Peyer's patch (tissue), 4 donors: ENCODE measurements at regions not wholly inside any gene's neighbourhood (a gene's known extent, or its start where the extent isn't known, plus 50 kb on each side); places are given as distances from the start of the nearest gene placed in this dataset.
A peak's percentile ranks its signal among the peaks of the same experiment; 100 is the strongest.
"Not testable (repeated sequence)": the region's sequence is repeated elsewhere in the genome, so short reads cannot be mapped to it uniquely, and the experiment has no call there.

Experiments used
- DNase-seq, 3 donors: peaks; one replicate each; pipeline ENCODE4 v3.0.0-alpha.2; 2017 to 2019
- H3K27ac ChIP-seq, 4 donors: fragments of 200-600 bp; sonication (generic); one replicate each; pipeline ENCODE4 v1.5.1; 2016 to 2019
- H3K27me3 ChIP-seq, 2 donors: fragments of 200-600 bp; sonication (generic); one replicate each; pipeline ENCODE4 v1.5.1; 2019
- H3K36me3 ChIP-seq, 3 donors: fragments of 200-600 bp; sonication (generic); one replicate each; pipeline ENCODE4 v1.5.1; 2016 to 2019
- H3K4me1 ChIP-seq, 4 donors: fragments of 200-600 bp; sonication (generic); one replicate each; pipeline ENCODE4 v1.5.1; 2016 to 2019
- H3K4me3 ChIP-seq, 4 donors: fragments of 200-600 bp; sonication (generic); 1 replicate in 3 of 4; 2 replicates in 1 of 4; pipeline ENCODE4 v1.5.1; 2016 to 2019; ENCODE audit warnings: mild to moderate bottlenecking in 1 of 4
- H3K9me3 ChIP-seq, 4 donors: fragments of 200-600 bp; sonication (generic); one replicate each; pipeline ENCODE4 v1.5.1; 2016 to 2019; ENCODE audit warnings: mild to moderate bottlenecking in 1 of 4
- POLR2A ChIP-seq, 2 donors: fragments of 450-650 bp; IDR thresholded peaks; one replicate each; pipeline ENCODE4 v1.5.1; 2017; ENCODE audit warnings: antibody characterized with exemption in 2 of 2, mild to moderate bottlenecking in 2 of 2, moderate library complexity in 2 of 2
- TF ChIP-seq, protein P1 (sequence below), 6 experiments: fragments of 450-650 bp in 4 of 6; fragments of 200-600 bp in 2 of 6; sonication (generic) in 1 of 6; IDR thresholded peaks; one replicate each; pipeline ENCODE4 v1.5.1; 2017 to 2019; ENCODE audit warnings: antibody characterized with exemption in 6 of 6, mild to moderate bottlenecking in 3 of 6, moderate library complexity in 1 of 6

DNA sequence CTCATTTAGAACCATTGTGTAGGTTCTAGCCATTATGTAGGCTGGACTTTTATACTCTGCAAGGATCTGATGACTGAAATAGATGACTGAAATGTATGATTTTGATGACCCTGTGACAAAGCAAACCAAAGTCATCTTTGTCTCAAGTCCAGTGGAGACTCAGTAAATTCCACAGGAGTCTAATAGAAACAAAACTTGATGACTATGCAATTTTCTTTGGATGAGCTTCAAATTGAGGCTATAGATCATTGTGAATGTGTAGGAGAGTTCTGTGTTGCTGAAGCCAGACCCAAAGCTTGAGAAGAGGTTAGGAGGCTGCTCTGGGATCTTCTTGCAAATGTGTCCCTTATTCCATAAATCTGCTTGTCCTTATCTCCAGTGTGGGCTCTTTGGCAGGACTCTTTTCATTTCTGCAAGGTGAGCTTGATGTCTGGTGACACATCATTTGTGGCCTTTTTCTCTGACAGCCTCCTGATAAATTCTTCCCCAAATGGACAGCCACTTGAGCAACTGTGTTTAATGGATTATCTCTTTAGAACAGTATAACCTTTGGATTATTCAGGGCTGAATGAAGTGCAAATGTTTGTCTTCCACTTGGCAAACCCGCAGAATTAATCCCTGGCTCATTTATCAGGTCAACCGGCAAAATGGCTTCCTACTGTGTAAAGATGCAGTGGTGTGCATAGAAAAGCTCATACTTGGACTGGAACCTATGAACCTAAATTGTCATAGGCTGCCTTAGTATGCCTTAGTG is 235.1 kb upstream of the ANKH start:
- Histone ChIP-seq H3K27ac (no peak overlapping the region), H3K4me3 (no peak overlapping the region), H3K4me1 (no peaks in the 10 kb centered on the region), H3K9me3 (no peaks in the 10 kb centered on the region), H3K27me3 (no peaks in the 10 kb centered on the region), H3K36me3 (no peaks in the 10 kb centered on the region)
- no peak for TF ChIP-seq POLR2A (IDR thresholded peaks at IDR 0.05)
- DNase-seq: no peak

DNA sequence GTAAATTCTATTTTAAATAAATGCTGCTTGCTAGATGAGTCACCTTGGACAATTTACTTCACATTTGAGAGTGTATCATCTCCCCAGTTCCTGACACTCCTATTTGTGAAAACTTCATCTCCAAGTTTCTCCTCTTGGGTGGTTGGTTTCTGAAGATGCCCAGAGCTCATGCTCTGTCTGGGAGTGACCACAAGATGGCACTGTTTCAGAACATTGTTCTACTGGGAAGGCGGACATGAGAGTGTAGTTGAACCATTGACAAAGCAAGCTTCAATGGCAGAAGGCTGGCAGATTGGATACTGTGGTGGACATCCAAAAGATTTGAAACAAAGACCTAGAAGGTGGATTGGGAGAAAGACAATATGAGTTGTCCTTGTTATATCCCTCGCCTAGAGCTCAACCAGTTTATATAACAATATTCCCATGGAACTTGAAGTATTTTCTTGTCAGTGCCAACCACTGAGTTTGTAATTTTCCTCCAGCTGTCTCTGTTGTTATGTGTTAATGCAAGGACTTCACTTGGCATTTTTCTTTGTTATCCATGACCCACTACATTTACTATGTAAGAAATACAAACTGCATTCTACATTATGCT is 234.3 kb upstream of the ANKH start:
- DNase-seq: peak in 1 of 3 donors; percentile 51
- TF ChIP-seq POLR2A (IDR thresholded peaks at IDR 0.05): no peak
- TF ChIP-seq, protein P1, sequence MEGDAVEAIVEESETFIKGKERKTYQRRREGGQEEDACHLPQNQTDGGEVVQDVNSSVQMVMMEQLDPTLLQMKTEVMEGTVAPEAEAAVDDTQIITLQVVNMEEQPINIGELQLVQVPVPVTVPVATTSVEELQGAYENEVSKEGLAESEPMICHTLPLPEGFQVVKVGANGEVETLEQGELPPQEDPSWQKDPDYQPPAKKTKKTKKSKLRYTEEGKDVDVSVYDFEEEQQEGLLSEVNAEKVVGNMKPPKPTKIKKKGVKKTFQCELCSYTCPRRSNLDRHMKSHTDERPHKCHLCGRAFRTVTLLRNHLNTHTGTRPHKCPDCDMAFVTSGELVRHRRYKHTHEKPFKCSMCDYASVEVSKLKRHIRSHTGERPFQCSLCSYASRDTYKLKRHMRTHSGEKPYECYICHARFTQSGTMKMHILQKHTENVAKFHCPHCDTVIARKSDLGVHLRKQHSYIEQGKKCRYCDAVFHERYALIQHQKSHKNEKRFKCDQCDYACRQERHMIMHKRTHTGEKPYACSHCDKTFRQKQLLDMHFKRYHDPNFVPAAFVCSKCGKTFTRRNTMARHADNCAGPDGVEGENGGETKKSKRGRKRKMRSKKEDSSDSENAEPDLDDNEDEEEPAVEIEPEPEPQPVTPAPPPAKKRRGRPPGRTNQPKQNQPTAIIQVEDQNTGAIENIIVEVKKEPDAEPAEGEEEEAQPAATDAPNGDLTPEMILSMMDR (IDR thresholded peaks at IDR 0.05): peak in 5 of 6 experiments; percentile 12 to 61 (median 57)
- Histone ChIP-seq H3K4me3 (no peak overlapping the region), H3K9me3 (no peaks in the 10 kb centered on the region), H3K27ac (no peak overlapping the region), H3K4me1 (no peaks in the 10 kb centered on the region), H3K27me3 (no peaks in the 10 kb centered on the region), H3K36me3 (no peaks in the 10 kb centered on the region)

DNA sequence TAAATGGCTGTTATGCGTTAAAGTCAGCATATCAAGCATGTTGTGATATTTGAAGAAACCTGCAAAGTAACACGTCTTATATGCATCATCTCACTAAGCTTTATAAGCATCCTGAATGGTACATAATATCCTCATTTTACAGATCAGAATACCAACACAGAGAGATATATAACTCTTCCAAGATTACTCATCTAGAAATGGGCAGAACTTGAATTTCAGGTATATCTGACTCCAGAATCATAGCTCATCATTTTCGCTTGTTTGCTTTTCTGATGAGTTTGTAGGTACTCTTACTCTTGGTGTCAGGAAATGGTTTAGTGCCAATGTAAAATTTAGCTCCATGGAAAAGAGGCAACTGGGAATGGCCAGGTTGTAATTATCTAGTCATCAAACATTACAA is 232.3 kb upstream of the ANKH start:
- H3K27ac ChIP-seq: no peak overlapping the region
- H3K4me3 ChIP-seq: no peak overlapping the region
- H3K27me3 ChIP-seq: no peaks in the 10 kb centered on the region
- no peaks in the 10 kb centered on the region for H3K9me3 ChIP-seq
- no peak for DNase-seq
- H3K4me1 ChIP-seq: no peaks in the 10 kb centered on the region
- H3K36me3 ChIP-seq: no peaks in the 10 kb centered on the region
- TF ChIP-seq, protein P1 (IDR thresholded peaks at IDR 0.05): no peak
- TF ChIP-seq POLR2A (IDR thresholded peaks at IDR 0.05): no peak

DNA sequence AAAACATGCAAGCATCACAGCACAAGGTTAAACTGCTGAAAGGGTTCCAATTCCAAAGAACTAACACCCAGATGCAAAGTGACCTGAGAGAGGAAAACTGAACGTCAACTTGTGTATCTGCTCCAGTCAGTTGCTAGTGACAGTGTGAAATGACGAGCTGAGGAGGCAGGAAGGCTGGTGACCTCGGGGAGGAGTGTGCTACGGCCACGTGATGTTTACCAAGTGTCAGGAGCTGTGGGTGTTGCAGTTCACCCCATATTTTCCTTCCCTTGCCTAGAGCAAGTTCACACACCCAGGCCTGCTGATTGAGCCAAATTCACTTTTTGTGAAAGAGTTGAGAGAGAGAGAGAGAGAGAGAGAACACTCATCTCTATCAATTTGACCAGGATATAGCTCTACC is 231.6 kb upstream of the ANKH start:
- Histone ChIP-seq H3K9me3 (no peaks in the 10 kb centered on the region), H3K4me3 (no peak overlapping the region), H3K27me3 (no peaks in the 10 kb centered on the region), H3K27ac (no peak overlapping the region), H3K4me1 (no peaks in the 10 kb centered on the region), H3K36me3 (no peaks in the 10 kb centered on the region)
- no peak for DNase-seq
- TF ChIP-seq POLR2A (IDR thresholded peaks at IDR 0.05): no peak
- TF ChIP-seq, protein P1 (IDR thresholded peaks at IDR 0.05): no peak

DNA sequence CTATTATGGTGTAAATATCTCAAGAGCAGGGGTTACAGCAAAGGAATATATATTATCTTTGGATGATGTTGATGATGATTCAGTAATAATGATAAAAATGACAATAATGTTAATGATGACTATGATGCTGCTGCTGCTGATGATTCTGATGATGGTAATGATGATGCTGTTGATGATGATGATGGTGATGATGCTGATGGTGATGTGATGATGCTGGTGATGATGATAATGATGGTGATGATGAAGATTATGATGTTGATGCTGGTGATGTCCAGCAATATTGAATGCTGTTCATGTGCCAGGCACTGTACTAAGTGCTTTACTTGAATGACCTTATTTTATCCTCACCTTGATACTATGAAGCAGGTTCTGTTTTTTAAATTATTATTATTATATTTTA is 226.0 kb upstream of the ANKH start:
- Histone ChIP-seq H3K36me3 (no peaks in the 10 kb centered on the region), H3K4me1 (no peaks in the 10 kb centered on the region), H3K4me3 (no peak overlapping the region), H3K27ac (no peak overlapping the region), H3K9me3 (no peaks in the 10 kb centered on the region), H3K27me3 (no peaks in the 10 kb centered on the region)
- no peak for DNase-seq
- TF ChIP-seq, protein P1 (IDR thresholded peaks at IDR 0.05): no peak
- TF ChIP-seq POLR2A (IDR thresholded peaks at IDR 0.05): no peak

DNA sequence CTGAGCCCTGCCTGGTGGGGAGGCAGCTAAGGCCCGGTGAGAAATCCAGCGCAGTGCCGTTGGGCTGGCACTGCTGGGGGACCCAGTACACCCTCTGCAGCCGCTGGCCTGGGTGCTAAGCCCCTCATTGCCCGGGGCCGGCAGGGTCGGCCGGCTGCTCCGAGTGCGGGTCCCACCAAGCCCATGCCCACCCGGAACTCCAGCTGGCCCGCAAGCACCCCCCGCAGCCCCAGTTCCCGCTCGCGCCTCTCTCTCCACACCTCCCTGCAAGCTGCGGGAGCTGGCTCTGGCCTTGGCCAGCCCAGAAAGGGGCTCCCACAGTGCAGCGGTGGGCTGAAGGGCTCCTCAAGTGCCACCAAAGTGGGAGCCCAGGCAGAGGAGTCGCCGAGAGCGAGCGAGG is 225.1 kb upstream of the ANKH start:
- not testable (repeated sequence) for H3K4me3 ChIP-seq, H3K4me1 ChIP-seq, H3K9me3 ChIP-seq, H3K27me3 ChIP-seq, H3K27ac ChIP-seq, DNase-seq, H3K36me3 ChIP-seq
